CD4-positive, alpha-beta T cell (primary cell): ENCODE measurements at regions not wholly inside any gene's neighbourhood (a gene's known extent, or its start where the extent isn't known, plus 50 kb on each side); places are given as distances from the start of the nearest gene placed in this dataset.

Experiments used
- ATAC-seq: fragments of 200-7000 bp; cut with Tn5 transposase; one replicate; pipeline ENCODE4 v1.10.0; 2022; ENCODE audit warnings: mild to moderate bottlenecking; ENCODE audit not compliant: poor library complexity
- CTCF ChIA-PET: fragments of 350-600 bp; sonication (Branson Sonifier 250); formaldehyde crosslinking; loops from one replicate; lab custom pipeline; 2021; ENCODE audit warnings: antibody characterized with exemption, inconsistent platforms; lab: Charles Lee
- POLR2A ChIA-PET: fragments of 350-600 bp; sonication (Branson Sonifier 250); formaldehyde crosslinking; loops from one replicate; lab custom pipeline; 2021; ENCODE audit warnings: antibody characterized with exemption, inconsistent platforms; lab: Charles Lee
- DNase-seq, 14 experiments: peaks; one replicate each; pipeline ENCODE4 v3.0.0-alpha.2; 2013 to 2020; ENCODE audit warnings: mixed read lengths in 2 of 14
- H3K27ac ChIP-seq, 2 donors: one replicate each; pipeline versions ENCODE4 v1.5.1 to v1.7.0; 2013; ENCODE audit warnings: low read length in 2 of 2, low read depth in 1 of 2, mild to moderate bottlenecking in 1 of 2
- H3K27me3 ChIP-seq, 2 experiments: 1 replicate in 1 of 2; 2 replicates in 1 of 2; pipeline versions ENCODE4 v1.6.1 to v1.7.0; 2013; ENCODE audit warnings: low read length in 2 of 2, control low read depth in 1 of 2, mild to moderate bottlenecking in 1 of 2, moderate library complexity in 1 of 2; ENCODE audit not compliant: insufficient read depth in 2 of 2, control insufficient read depth in 1 of 2
- H3K36me3 ChIP-seq: one replicate; pipeline ENCODE4 v1.6.1; 2013; ENCODE audit warnings: low read length, control low read depth; ENCODE audit not compliant: insufficient read depth
- H3K4me1 ChIP-seq: one replicate; pipeline ENCODE4 v1.6.1; 2013; ENCODE audit warnings: low read length, control low read depth; ENCODE audit not compliant: insufficient read depth
- H3K4me3 ChIP-seq: one replicate; pipeline ENCODE4 v1.5.1; 2013; ENCODE audit warnings: mild to moderate bottlenecking, low read length, moderate library complexity
- H3K9me3 ChIP-seq, 2 experiments: 1 replicate in 1 of 2; 2 replicates in 1 of 2; pipeline versions ENCODE4 v1.6.1 to v1.7.0; 2013; ENCODE audit warnings: low read length in 2 of 2, mild to moderate bottlenecking in 2 of 2, control low read depth in 1 of 2, moderate library complexity in 1 of 2; ENCODE audit not compliant: control insufficient read depth in 1 of 2, insufficient read depth in 1 of 2
- H3K27ac Mint-ChIP-seq: one replicate; pipeline ENCODE4 v1.8.0; 2020; ENCODE audit warnings: mixed read lengths
- H3K27me3 Mint-ChIP-seq: one replicate; pipeline ENCODE4 v1.8.0; 2021; ENCODE audit warnings: mixed read lengths
- H3K36me3 Mint-ChIP-seq: one replicate; pipeline ENCODE4 v1.8.0; 2021; ENCODE audit warnings: low read depth, mixed read lengths
- H3K4me1 Mint-ChIP-seq: one replicate; pipeline ENCODE4 v1.8.0; 2021; ENCODE audit warnings: low read depth, mixed read lengths
- H3K4me3 Mint-ChIP-seq: one replicate; pipeline ENCODE4 v1.8.0; 2020; ENCODE audit warnings: mild to moderate bottlenecking, mixed read lengths
- H3K9me3 Mint-ChIP-seq: one replicate; pipeline ENCODE4 v1.8.0; 2020; ENCODE audit warnings: mixed read lengths
- CTCF ChIP-seq: fragments of 200-600 bp; IDR thresholded peaks from one replicate; pipeline ENCODE4 v1.8.0; 2022; ENCODE audit warnings: antibody characterized with exemption, mild to moderate bottlenecking
- intact Hi-C, 2 experiments: fragments of 100-400 bp; cut with DNase I in 1 of 2; cut with micrococcal nuclease in 1 of 2; formaldehyde crosslinking; loops; one replicate each; pipeline versions ENCODE4 v1.15.1 to v1.9.0; 2023 to 2025; cut with DNase I, micrococcal nuclease

GRCh38 chr17:15042311-15042710, 222.8 kb downstream of the PMP22 start:
- TF ChIP-seq CTCF: no peak
- Mint-ChIP-seq H3K4me1 (no peaks in the 10 kb centered on the region), H3K27me3 (peaks cover 1% of the 10 kb centered on the region), H3K9me3 (no peaks in the 10 kb centered on the region), H3K36me3 (no peaks in the 10 kb centered on the region), H3K4me3 (no peak overlapping the region), H3K27ac (no peak overlapping the region)
- H3K4me3 ChIP-seq: no peak overlapping the region
- no peaks in the 10 kb centered on the region for H3K4me1 ChIP-seq
- intact Hi-C loops: no loop called here
- no peak for DNase-seq
- no peaks in the 10 kb centered on the region for H3K9me3 ChIP-seq
- ChIA-PET POLR2A (no interaction called here), CTCF (no interaction called here)
- no peaks in the 10 kb centered on the region for H3K36me3 ChIP-seq
- no peak for ATAC-seq
- H3K27ac ChIP-seq: no peak overlapping the region
- peaks cover 0 to 6% of the 10 kb centered on the region in 2 experiments for H3K27me3 ChIP-seq

- Mint-ChIP-seq H3K27ac (no peak overlapping the region), H3K27me3 (no peaks in the 10 kb centered on the region), H3K4me3 (no peak overlapping the region), H3K4me1 (no peaks in the 10 kb centered on the region), H3K36me3 (no peaks in the 10 kb centered on the region), H3K9me3 (no peaks in the 10 kb centered on the region)
- Histone ChIP-seq H3K9me3 (peaks cover 0 to under 1% of the 10 kb centered on the region in 2 experiments), H3K36me3 (no peaks in the 10 kb centered on the region), H3K27ac (no peak overlapping the region), H3K4me1 (no peaks in the 10 kb centered on the region), H3K4me3 (no peak overlapping the region), H3K27me3 (peaks cover 0 to 4% of the 10 kb centered on the region in 2 experiments)
- DNase-seq (no peak), ATAC-seq (no peak)
- intact Hi-C loops: no loop called here
- TF ChIP-seq CTCF: no peak
- POLR2A ChIA-PET: no interaction called here
- CTCF ChIA-PET: no interaction called here
Measured at GRCh38 chr17:15039366-15039765, 225.8 kb downstream of the PMP22 start.

GRCh38 chr17:15038656-15039055, 226.5 kb downstream of the PMP22 start:
- Mint-ChIP-seq H3K27me3 (no peaks in the 10 kb centered on the region), H3K27ac (no peak overlapping the region), H3K36me3 (no peaks in the 10 kb centered on the region), H3K4me3 (no peak overlapping the region), H3K9me3 (no peaks in the 10 kb centered on the region), H3K4me1 (no peaks in the 10 kb centered on the region)
- intact Hi-C loops: no loop called here
- TF ChIP-seq CTCF: no peak
- H3K9me3 ChIP-seq: peaks cover 0 to 3% of the 10 kb centered on the region in 2 experiments
- no peaks in the 10 kb centered on the region for H3K4me1 ChIP-seq
- no peaks in the 10 kb centered on the region for H3K36me3 ChIP-seq
- H3K27ac ChIP-seq: no peak overlapping the region
- no peak overlapping the region for H3K4me3 ChIP-seq
- ATAC-seq (no peak), DNase-seq (no peak)
- CTCF ChIA-PET: no interaction called here
- peaks cover 0 to 4% of the 10 kb centered on the region in 2 experiments for H3K27me3 ChIP-seq
- POLR2A ChIA-PET: no interaction called here
